ENCODE measurements at regions not wholly inside any gene's neighbourhood (a gene's known extent, or its start where the extent isn't known, plus 50 kb on each side); places are given as distances from the start of the nearest gene placed in this dataset.
"Not testable (repeated sequence)": the region's sequence is repeated elsewhere in the genome, so short reads cannot be mapped to it uniquely, and the experiment has no call there.

DNA sequence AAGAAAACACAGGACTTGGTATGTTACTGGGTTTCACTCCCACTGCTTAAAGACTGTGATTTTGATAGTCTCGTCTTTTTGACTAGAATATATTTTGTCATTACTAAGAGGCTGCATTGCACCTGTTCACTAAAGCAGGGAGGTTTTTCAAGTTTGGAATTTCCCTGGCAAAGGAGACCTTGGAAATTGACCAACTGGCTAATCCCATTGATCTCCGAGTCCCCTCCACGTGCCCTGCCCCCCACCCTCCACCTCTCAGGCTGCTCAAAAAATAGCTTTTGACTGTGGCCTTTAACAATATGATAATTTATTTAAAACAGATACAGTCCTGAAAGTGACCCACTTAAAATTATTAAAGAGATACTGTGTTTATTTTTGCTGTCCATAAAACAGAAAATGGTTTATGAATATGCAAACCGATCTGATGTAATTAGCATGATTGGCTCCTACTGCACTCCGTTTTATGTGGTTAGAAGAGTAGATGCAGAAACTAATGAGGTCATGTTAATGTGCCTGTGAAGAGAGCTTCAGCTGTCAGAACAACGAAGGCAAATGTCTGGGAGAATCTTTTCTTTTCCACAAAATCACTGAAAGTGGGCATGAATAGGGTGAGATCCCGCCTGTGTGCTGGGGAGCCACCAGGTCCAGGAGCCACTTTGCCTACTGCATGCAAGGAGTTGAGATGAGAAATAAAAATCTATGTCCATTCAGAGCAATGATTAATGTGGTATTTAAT lies 361.5 kb downstream of the RRAGC start:
- DNase-seq, result no peak

- not testable (repeated sequence) for DNase-seq
Measured at GRCh38 chr1:38493306-38493705, 366.3 kb downstream of the RRAGC start.

DNA sequence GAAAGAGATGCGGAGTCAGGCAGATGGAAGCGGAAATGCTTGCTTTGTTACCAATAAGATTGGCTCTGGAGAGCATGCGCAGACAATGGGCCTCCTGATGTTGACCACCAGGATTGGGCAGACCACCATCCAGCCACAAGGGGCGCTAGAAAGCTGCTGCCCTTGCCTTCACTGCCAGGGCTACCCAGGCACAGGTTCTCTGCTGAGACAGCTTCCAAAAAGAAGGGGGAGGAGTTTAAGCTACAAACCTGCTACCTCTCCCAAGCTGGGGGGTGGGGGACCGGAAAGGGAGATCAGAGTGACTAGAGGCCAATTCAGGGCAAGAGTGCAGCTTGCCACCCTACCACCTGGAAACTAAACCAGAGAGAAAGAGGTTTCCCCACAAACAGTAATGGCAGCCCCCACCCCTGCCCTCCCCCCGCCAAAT lies 369.7 kb downstream of the RRAGC start:
- no peak for DNase-seq

DNA sequence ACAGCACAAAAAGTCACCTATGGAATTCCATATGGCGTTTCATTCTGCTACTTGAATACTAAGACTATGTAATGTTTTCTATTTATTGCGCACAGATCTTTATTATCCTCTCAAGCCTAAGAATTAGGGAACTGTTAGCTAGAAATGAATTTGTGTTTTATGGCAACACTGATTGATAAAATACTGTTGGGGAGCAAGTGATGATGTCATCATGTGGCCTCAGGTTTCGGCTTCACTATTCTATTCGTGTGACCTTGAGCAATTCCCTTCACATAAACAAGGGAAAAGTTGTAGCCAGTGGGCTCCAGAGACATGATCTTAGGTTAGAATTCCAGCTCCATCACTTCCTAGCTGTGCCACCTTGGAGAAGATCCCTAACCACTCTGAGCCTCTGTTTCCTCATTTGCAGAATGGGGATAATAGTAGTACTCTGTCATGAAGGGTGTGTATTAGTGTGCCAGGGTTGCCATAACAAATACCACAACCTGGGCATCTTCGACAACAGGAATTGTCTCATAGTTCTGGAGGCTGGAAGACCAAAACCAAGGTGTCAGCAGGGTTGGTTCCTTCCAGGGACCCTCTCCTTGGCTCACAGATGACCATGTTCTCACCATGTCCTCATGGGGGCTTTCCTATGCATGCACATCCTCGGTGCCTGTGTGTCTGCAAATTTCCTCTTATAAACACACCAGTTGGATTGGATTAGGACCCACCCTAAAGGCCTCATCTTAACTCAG lies 371.2 kb downstream of the RRAGC start:
- no peak for DNase-seq

DNA sequence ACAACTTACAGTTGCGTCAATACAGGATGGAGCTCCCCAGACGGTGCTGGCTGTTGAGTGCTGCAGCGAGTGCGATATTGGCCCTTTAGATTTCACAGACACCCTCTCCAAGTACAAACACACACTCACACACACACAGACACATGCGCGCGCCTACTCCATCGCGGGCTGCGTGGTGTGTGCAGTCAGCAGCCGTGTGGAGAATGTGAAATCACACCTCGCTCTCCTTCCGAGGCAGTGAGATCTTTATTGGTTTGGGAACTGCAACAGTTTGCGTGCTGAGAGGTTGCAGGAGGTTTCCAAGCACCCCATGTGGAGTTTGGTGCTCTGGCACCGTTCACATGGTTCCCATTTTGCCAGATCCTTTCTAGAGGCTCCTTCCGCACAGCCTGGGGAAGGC lies 372.2 kb downstream of the RRAGC start:
- DNase-seq, result no peak

DNA sequence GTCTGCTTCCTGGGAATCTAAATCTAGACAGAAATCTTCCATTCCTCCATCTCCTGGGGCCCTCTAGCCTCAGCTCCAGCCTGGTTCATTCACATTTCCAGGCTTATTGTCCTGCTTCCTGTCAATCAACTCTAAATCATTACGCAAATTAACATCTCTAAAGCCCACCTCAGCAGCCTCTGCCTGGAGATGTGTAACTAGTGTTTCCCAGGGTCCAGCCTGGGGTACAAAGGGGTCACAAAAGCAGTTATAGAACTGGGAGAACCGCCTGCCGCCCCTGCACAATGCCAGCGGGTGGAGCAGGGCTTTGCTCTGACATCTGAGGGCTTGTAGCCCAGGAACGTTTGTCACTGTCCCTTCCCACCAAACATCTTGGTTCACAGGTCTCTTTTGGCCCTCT lies 373.5 kb downstream of the RRAGC start:
- no peak for DNase-seq

DNA sequence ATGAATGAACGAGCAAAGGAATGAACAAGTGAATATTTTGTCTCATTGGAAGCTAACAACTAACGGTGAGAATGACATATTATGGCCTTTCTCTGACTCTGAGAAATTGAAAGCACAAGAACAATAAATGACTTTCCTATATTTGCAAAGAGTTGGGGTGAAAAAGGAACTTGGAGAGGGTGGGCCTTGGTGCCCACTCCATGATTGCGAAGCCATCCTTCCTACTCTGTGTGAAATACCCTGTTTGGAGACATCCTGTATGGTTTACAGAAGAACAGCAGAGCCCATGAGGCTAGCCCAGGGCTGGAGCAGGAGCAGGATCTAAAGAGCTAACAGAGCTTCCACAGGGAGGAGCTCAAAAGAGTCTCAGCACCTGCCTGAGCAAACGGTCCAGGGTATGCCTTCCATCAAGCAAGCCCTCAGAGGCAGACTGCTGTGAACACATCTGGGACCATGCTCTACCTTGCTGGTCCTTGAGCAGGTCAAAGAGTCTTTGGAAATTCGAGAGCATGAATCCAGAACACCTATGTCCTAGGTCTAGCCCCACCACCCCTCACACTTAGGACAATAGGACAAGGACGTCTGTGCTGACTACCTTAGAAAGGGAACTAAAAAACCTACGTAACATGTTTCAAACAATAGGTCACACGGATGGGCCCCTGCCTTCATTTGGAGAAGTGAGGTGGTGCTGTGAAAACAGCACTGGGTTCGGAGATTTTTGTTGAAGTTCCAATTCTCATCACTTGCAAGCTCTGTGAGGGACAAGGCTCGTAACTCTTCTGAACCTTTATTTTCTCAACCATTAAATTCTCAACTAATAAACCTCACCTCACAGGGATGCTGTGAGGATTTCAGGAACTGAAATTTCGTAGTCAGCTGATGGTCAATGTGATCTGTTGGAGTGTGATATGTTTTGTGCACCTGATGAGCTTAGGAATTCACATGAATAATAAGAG lies 377.4 kb downstream of the RRAGC start:
- no peak for DNase-seq

DNA sequence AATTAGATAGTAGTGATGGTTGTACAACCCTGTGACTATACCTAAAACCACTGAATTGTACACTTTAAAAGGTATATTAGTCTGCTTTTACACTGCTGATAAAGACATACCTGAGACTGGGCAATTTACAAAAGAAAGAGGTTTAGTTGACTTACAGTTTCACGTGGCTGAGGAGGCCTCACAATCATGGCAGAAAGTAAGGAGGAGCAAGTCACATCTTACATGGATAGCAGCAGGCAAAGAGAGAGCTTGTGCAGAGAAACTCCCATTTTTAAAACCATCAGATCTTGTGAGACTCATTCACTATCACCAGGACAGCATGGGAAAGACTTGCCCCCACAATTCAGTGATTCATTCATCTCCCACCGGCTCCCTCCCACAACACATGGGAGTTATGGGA lies 379.9 kb downstream of the RRAGC start:
- not testable (repeated sequence) for DNase-seq

DNA sequence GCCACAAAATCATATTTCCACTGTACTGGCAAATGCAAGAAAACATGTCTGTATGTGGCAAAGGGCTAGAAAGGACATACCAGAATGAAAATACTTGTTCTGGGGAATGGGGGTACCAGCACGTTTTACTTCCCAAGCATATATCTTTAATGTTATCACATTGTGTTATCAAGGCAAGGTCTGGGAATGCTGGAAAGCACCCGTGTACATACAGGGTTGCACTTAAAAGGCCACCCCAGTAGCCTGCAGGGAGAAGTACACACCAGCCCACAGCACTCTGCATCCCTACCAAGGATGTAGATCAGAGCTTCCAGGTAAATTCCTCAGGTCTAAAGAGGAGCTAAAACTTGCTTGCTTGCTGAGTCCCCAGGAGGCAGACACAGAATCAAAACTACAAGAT lies 381.8 kb downstream of the RRAGC start:
- DNase-seq, result no peak

GRCh38 chr1:38476850-38477178 lies 382.8 kb downstream of the RRAGC start:
- DNase-seq, result no peak

GRCh38 chr1:38476111-38476849 lies 383.3 kb downstream of the RRAGC start:
- DNase-seq, result no peak

- DNase-seq, result no peak
Measured at GRCh38 chr1:38475624-38476005, 384.0 kb downstream of the RRAGC start.

- no peak for DNase-seq
Measured at GRCh38 chr1:38474738-38475623, 384.6 kb downstream of the RRAGC start.

GRCh38 chr1:38466487-38466886 lies 393.1 kb downstream of the RRAGC start:
- DNase-seq, result no peak

GRCh38 chr1:38465460-38465859 lies 394.1 kb downstream of the RRAGC start:
- no peak for DNase-seq

GRCh38 chr1:38464071-38464661 lies 395.4 kb downstream of the RRAGC start:
- DNase-seq, result no peak

DNA sequence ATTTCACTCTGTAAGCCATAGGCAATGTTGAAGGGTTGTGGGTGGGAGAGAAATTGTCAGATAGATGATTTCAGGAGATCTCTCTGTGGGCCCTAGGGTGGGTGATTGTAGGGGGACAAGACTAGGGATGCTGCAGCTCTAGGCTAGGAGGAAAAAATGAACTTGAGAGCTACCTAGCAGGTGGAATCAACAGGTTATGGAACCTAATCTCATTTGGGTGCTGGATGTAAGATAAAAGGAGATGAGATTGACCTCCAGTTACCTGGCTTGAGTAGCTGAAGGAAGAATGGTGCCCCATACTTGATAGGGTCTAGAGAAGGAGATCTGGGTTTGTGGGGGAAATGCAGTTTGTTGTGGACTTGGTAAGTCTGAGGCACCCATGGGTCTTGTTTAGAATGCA lies 396.5 kb downstream of the RRAGC start:
- no peak for DNase-seq

DNA sequence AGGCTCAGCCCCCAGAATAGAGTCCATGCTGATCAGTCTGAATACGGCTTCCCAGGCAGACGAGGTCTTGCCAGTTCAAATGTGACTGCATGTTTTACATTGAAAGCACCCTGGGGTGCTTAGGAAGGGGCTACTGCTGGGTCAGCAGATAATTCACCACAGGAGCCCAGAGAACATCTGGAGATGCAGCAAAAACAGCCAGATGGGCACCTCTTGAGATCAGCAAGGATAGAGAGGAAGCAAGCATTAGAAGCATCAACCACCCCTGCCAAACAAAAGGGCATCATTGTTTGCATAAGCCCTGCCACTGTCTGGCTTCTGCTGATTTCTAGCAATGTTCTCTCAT lies 403.1 kb downstream of the RRAGC start:
- no peak for DNase-seq

DNA sequence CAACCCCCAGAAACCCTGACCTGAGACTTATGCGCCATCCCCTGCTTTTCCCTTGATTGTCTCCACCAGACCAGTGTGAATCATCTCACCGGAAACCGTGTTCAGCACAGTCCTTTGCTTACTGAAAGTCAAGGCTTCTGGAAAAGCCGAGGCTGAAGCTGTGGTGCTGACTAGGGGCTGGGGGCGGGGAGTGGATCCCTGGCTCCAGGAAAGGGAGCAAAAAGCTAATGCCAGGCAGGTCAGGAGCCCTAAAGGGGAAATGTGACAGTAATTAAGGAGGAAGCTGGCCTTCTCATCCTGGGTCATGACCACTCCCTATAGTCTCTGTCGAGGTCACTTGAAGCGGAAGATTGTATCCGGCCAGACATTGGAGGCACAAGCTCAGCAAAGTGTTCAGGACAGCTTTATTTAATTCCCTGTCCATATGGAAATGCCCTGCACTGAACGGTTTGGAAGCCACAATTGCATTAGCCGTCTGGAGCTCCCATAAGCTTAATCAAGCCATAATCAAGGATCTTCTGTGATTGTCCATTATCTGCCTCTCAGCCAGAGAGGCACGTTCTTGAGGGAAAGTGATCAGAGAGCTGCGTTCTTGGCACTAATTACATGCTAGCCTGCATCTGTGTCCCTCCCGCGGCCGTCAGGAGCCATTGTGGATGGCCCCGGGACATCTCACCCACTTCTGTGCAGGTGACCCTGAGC lies 403.6 kb downstream of the RRAGC start:
- DNase-seq, result no peak

GRCh38 chr1:38454749-38455441 lies 404.7 kb downstream of the RRAGC start:
- DNase-seq, result no peak

Measured in stimulated activated naive CD4-positive, alpha-beta T cell treated with Interleukin-2 at 50 U/mL for 16 hours (primary cell).